Activated naive CD8-positive, alpha-beta T cell treated with anti-CD3 and anti-CD28 coated beads, Interleukin-2, amount 50 U/mL, for 16 hours (primary cell): ENCODE measurements at regions not wholly inside any gene's neighbourhood (a gene's known extent, or its start where the extent isn't known, plus 50 kb on each side); places are given as distances from the start of the nearest gene placed in this dataset.
"Not testable (repeated sequence)": the region's sequence is repeated elsewhere in the genome, so short reads cannot be mapped to it uniquely, and the experiment has no call there.

Experiments used
- DNase-seq: peaks from one replicate; pipeline ENCODE4 v3.0.0-alpha.2; 2020; ENCODE audit warnings: low read depth, low spot score

- no peak for DNase-seq
Measured at GRCh38 chr3:106120356-106120755, 251.5 kb upstream of the CBLB start.

- no peak for DNase-seq
Measured at GRCh38 chr3:106121491-106122289, 252.9 kb upstream of the CBLB start.

GRCh38 chr3:106124818-106125217 lies 256.0 kb upstream of the CBLB start:
- no peak for DNase-seq

- DNase-seq, result no peak
Measured at GRCh38 chr3:106125321-106125720, 256.5 kb upstream of the CBLB start.

GRCh38 chr3:106126067-106126845 lies 257.4 kb upstream of the CBLB start:
- DNase-seq, result no peak

- DNase-seq, result no peak
Measured at GRCh38 chr3:106126846-106127235, 258.0 kb upstream of the CBLB start.

- no peak for DNase-seq
Measured at GRCh38 chr3:106129939-106130338, 261.1 kb upstream of the CBLB start.

- no peak for DNase-seq
Measured at GRCh38 chr3:106130384-106131198, 261.8 kb upstream of the CBLB start.

GRCh38 chr3:106135451-106136160 lies 266.8 kb upstream of the CBLB start:
- no peak for DNase-seq

GRCh38 chr3:106139826-106140225 lies 271.0 kb upstream of the CBLB start:
- DNase-seq, result no peak

- DNase-seq, result no peak
Measured at GRCh38 chr3:106140431-106140830, 271.6 kb upstream of the CBLB start.

- DNase-seq, result no peak
Measured at GRCh38 chr3:106144030-106144429, 275.2 kb upstream of the CBLB start.

GRCh38 chr3:106148440-106149082 lies 279.7 kb upstream of the CBLB start:
- DNase-seq, result not testable (repeated sequence)

GRCh38 chr3:106157411-106157810 lies 288.6 kb upstream of the CBLB start:
- DNase-seq, result no peak

GRCh38 chr3:106160396-106160795 lies 291.6 kb upstream of the CBLB start:
- no peak for DNase-seq

- DNase-seq, result no peak
Measured at GRCh38 chr3:106161246-106161645, 292.4 kb upstream of the CBLB start.

- DNase-seq, result no peak
Measured at GRCh38 chr3:106167728-106168127, 298.9 kb upstream of the CBLB start.

GRCh38 chr3:106168962-106169750 lies 300.3 kb upstream of the CBLB start:
- DNase-seq, result no peak

- no peak for DNase-seq
Measured at GRCh38 chr3:106170636-106171035, 301.8 kb upstream of the CBLB start.

- DNase-seq, result no peak
Measured at GRCh38 chr3:106172101-106172500, 303.3 kb upstream of the CBLB start.
